HFFc6 (cell line): ENCODE measurements at regions not wholly inside any gene's neighbourhood (a gene's known extent, or its start where the extent isn't known, plus 50 kb on each side); places are given as distances from the start of the nearest gene placed in this dataset.

Experiments used
- DNase-seq: peaks from one replicate; pipeline ENCODE4 v3.0.0-alpha.2; 2018
- H3K27ac Mint-ChIP-seq: 2 replicates; pipeline ENCODE4 v1.8.0; 2020; ENCODE audit warnings: mild to moderate bottlenecking, mixed read lengths
- H3K27me3 Mint-ChIP-seq: 2 replicates; pipeline ENCODE4 v1.8.0; 2021; ENCODE audit warnings: mild to moderate bottlenecking, moderate library complexity, mixed read lengths; ENCODE audit not compliant: insufficient read depth
- H3K36me3 Mint-ChIP-seq: 2 replicates; pipeline ENCODE4 v1.8.0; 2021; ENCODE audit warnings: low read depth, mixed read lengths
- H3K4me1 Mint-ChIP-seq: 2 replicates; pipeline ENCODE4 v1.8.0; 2020; ENCODE audit warnings: low read depth, mixed read lengths
- H3K4me3 Mint-ChIP-seq: 2 replicates; pipeline ENCODE4 v1.8.0; 2020; ENCODE audit warnings: mild to moderate bottlenecking, moderate library complexity, mixed read lengths
- H3K9me3 Mint-ChIP-seq: 2 replicates; pipeline ENCODE4 v1.8.0; 2020; ENCODE audit warnings: mild to moderate bottlenecking, mixed read lengths
- CTCF ChIP-seq: fragments of 200-600 bp; sonication (generic); IDR thresholded peaks from 2 replicates; pipeline ENCODE4 v1.5.0; 2021; ENCODE audit warnings: antibody characterized with exemption, mild to moderate bottlenecking

DNA sequence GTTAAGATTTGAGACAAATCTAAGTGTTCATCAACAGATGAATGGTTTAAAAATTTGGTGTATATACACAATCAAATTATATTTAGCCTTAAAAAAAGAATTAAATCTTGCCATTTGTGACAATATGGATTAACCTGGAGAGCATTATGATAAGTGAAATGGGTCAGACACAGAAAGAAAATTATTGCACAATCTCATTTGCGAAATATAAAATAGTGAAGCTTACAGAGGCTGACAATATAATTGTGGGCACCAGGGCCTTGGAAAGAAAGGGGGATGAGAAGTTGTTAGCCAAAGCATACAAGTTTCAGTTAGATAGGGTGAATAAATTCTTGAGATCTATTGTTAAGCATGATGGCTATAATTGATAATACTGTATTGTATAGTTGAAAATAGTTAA is 883.0 kb downstream of the TECRL start:
- peaks cover 8% of the 10 kb centered on the region for H3K9me3 Mint-ChIP-seq
- H3K36me3 Mint-ChIP-seq: no peaks in the 10 kb centered on the region
- H3K27me3 Mint-ChIP-seq: no peaks in the 10 kb centered on the region; the same call in 1 of the 2 replicates
- no peak overlapping the region for H3K4me3 Mint-ChIP-seq
- no peak overlapping the region for H3K27ac Mint-ChIP-seq
- DNase-seq: no peak
- no peak for TF ChIP-seq CTCF
- no peaks in the 10 kb centered on the region for H3K4me1 Mint-ChIP-seq

- no peak overlapping the region for H3K27ac Mint-ChIP-seq
- H3K27me3 Mint-ChIP-seq: no peaks in the 10 kb centered on the region; the same call in 1 of the 2 replicates
These were observed 884.5 kb downstream of the TECRL start for GRCh38 chr4:63524764-63525163.

GRCh38 chr4:63505714-63506460 is 903.4 kb downstream of the TECRL start:
- Mint-ChIP-seq H3K4me1 (no peaks in the 10 kb centered on the region), H3K4me3 (no peak overlapping the region), H3K27me3 (no peaks in the 10 kb centered on the region), H3K36me3 (no peaks in the 10 kb centered on the region), H3K27ac (no peak overlapping the region), H3K9me3 (peaks cover 68% of the 10 kb centered on the region)
- no peak for TF ChIP-seq CTCF
- DNase-seq: no peak

More at GRCh38 chr4:63524764-63525163, 884.5 kb downstream of the TECRL start:
- no peak for TF ChIP-seq CTCF
- Mint-ChIP-seq H3K4me3 (no peak overlapping the region), H3K9me3 (peaks cover 9% of the 10 kb centered on the region), H3K4me1 (no peaks in the 10 kb centered on the region), H3K36me3 (no peaks in the 10 kb centered on the region)
- DNase-seq: no peak

GRCh38 chr4:63493265-63493664 is 916.0 kb downstream of the TECRL start:
- Mint-ChIP-seq H3K9me3 (peaks cover 43% of the 10 kb centered on the region), H3K4me3 (no peak overlapping the region), H3K4me1 (no peaks in the 10 kb centered on the region), H3K27me3 (no peaks in the 10 kb centered on the region), H3K27ac (no peak overlapping the region), H3K36me3 (peaks cover 4% of the 10 kb centered on the region; the same call in 1 of the 2 replicates)
- TF ChIP-seq CTCF: no peak
- DNase-seq: no peak

- Mint-ChIP-seq H3K27ac (no peak overlapping the region), H3K9me3 (peaks cover 43% of the 10 kb centered on the region), H3K4me1 (no peaks in the 10 kb centered on the region), H3K4me3 (no peak overlapping the region), H3K27me3 (no peaks in the 10 kb centered on the region), H3K36me3 (peaks cover 4% of the 10 kb centered on the region; the same call in 1 of the 2 replicates)
- no peak for DNase-seq
- no peak for TF ChIP-seq CTCF
These were observed 916.7 kb downstream of the TECRL start for GRCh38 chr4:63492515-63492914.
